Pancreas (tissue), 10 donors: ENCODE measurements at regions not wholly inside any gene's neighbourhood (a gene's known extent, or its start where the extent isn't known, plus 50 kb on each side); places are given as distances from the start of the nearest gene placed in this dataset.

ENCODE experiments used
- ATAC-seq, 4 donors: fragments of 200-7000 bp; cut with Tn5 transposase; one replicate each; pipeline versions ENCODE4 v1.8.0 to v1.9.1; 2020; ENCODE audit warnings: mild to moderate bottlenecking in 4 of 4, moderate library complexity in 4 of 4
- DNase-seq, 6 donors: peaks; one replicate each; pipeline ENCODE4 v3.0.0-alpha.2; 2020
- FAIRE-seq: peaks from 2 replicates; lab custom pipeline; 2012; peaks lifted over from hg19 to GRCh38; lab: Jason Lieb, UNC
- H3K27ac ChIP-seq, 4 donors: fragments of 200-600 bp; sonication (generic); 1 replicate in 3 of 4; 2 replicates in 1 of 4; pipeline versions ENCODE4 v1.5.0 to v1.8.0; 2020
- H3K27me3 ChIP-seq, 4 donors: fragments of 200-600 bp; one replicate each; pipeline ENCODE4 v1.8.0; 2021
- H3K36me3 ChIP-seq, 3 donors: fragments of 200-600 bp; sonication (generic) in 1 of 3; one replicate each; pipeline versions ENCODE4 v1.5.0 to v1.8.0; 2020 to 2021
- H3K4me1 ChIP-seq, 3 donors: fragments of 200-600 bp; one replicate each; pipeline ENCODE4 v1.8.0; 2021
- H3K4me3 ChIP-seq, 4 donors: fragments of 200-600 bp; sonication (generic) in 2 of 4; one replicate each; pipeline versions ENCODE4 v1.5.0 to v1.8.0; 2020 to 2021
- H3K9me3 ChIP-seq, 4 donors: fragments of 200-600 bp; one replicate each; pipeline ENCODE4 v1.8.0; 2021
- WGBS, 2 donors: extraction: QIAGEN DNeasy Blood & Tissue Kit; methylation state at CpG; one replicate each; pipeline ENCODE4 v1.1.7; 2013; 5-methylcytosine and 5-hydroxymethylcytosine counted together
- intact Hi-C, 3 donors: fragments of 100-400 bp; cut with DNase I; formaldehyde crosslinking; loops; one replicate each; pipeline versions ENCODE4 v1.11.1 to v1.14.2; 2022
- TF ChIP-seq, protein P1 (sequence below), 4 donors: fragments of 200-600 bp; sonication (generic) in 3 of 4; IDR thresholded peaks; one replicate each; pipeline versions ENCODE4 v1.5.0 to v1.8.0; 2021; ENCODE audit warnings: antibody characterized with exemption in 4 of 4
- donor health status: healthy with polysubstance abuse.
- donor health status: DM: no; HTN: no; CAD: no; lungs with moderate emphysema.
- donor health status: DM: no; HTN: no; CAD: no.
- donor health status: control.
- donor health status: control.
- donor health status: Bipolar disorder and iron deficiency.
- donor health status: DM: yes; HTN: yes; CAD: no.
- donor health status: DM: no; HTN: no; CAD: no.
- donor health status: DM: no; HTN: no; CAD: no.
- donor health status: DM: yes; HTN: yes; CAD: no.

DNA sequence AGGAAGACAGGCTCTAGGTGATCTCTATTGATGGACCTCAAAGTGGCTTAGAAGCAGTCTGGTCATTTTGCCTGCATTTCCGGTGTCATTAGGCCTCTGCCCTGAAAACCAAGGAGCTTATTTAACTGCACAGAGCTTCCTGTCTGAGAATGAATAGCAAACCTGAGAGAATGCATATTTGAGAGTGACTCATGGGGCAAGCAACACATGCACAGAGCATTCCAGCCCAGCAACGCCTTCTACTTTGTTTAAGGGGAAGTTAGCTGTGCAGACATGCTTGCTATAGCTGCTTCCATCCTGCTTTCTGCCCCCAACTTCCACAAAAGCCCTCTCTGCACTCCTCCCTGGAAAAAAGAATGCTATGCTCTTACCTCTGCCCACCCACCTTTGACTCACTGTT lies 232.8 kb downstream of the GRB14 start:
- H3K9me3 ChIP-seq, result no peaks in the 10 kb centered on the region
- DNase-seq (no peak), FAIRE-seq (no peak), ATAC-seq (peak in 2 of 4 donors; percentile 32 to 48)
- no peak overlapping the region for H3K27ac ChIP-seq
- 41 to 47% methylated on average over 2 of the region's 2 CpGs for WGBS, 2 donors
- H3K4me1 ChIP-seq, result no peaks in the 10 kb centered on the region
- no peaks in the 10 kb centered on the region for H3K27me3 ChIP-seq
- no peak overlapping the region for H3K4me3 ChIP-seq
- TF ChIP-seq, protein P1, sequence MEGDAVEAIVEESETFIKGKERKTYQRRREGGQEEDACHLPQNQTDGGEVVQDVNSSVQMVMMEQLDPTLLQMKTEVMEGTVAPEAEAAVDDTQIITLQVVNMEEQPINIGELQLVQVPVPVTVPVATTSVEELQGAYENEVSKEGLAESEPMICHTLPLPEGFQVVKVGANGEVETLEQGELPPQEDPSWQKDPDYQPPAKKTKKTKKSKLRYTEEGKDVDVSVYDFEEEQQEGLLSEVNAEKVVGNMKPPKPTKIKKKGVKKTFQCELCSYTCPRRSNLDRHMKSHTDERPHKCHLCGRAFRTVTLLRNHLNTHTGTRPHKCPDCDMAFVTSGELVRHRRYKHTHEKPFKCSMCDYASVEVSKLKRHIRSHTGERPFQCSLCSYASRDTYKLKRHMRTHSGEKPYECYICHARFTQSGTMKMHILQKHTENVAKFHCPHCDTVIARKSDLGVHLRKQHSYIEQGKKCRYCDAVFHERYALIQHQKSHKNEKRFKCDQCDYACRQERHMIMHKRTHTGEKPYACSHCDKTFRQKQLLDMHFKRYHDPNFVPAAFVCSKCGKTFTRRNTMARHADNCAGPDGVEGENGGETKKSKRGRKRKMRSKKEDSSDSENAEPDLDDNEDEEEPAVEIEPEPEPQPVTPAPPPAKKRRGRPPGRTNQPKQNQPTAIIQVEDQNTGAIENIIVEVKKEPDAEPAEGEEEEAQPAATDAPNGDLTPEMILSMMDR (IDR thresholded peaks at IDR 0.05), result no peak
- intact Hi-C loops, result no loop called here
- H3K36me3 ChIP-seq, result no peaks in the 10 kb centered on the region

DNA sequence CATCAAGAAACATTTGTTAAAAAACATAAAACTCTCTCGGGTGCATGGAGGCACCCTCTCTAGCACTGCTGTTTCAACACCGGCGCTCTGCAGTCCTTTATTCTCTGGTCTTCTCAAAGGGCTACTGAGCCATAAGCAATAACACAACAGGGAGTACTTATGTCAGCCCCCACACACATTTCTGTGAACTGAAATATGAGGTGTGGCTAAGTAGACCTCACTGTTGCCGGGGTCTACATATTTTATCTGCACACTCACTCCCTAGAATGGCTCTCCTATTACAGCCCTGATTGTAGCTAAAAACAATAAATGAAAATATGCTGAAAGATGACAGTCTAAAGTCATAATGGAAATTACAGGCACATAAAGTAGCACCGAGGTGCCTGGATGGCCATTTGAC lies 235.1 kb downstream of the GRB14 start:
- Histone ChIP-seq H3K36me3 (no peaks in the 10 kb centered on the region), H3K4me1 (no peaks in the 10 kb centered on the region), H3K27ac (no peak overlapping the region), H3K27me3 (no peaks in the 10 kb centered on the region), H3K4me3 (no peak overlapping the region), H3K9me3 (no peaks in the 10 kb centered on the region)
- 74 to 79% methylated on average over 5 of the region's 5 CpGs for WGBS, 2 donors
- intact Hi-C loops, result no loop called here
- no peak for ATAC-seq
- DNase-seq, result no peak
- no peak for FAIRE-seq
- TF ChIP-seq, protein P1 (IDR thresholded peaks at IDR 0.05), result no peak

DNA sequence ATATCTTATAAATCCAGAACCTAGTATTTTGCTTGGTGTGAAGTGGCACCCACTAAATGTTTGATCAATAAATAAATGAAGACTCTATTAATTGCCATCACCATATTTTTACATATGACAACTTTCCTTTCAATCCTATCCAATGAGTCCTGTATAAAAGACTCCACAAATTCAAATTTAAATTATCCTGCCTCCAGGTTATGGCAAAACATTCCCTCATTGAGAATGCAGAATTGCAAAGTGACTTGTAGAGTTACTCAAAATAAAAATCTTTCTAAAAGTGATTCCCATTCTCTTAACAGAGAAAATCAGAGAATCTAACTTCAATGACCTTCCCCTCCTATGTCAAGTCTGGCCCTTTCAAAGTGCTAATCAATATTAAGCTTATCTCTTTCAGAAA lies 236.8 kb downstream of the GRB14 start:
- TF ChIP-seq, protein P1 (IDR thresholded peaks at IDR 0.05), result no peak
- FAIRE-seq (no peak), ATAC-seq (no peak), DNase-seq (no peak)
- Histone ChIP-seq H3K36me3 (no peaks in the 10 kb centered on the region), H3K4me1 (no peaks in the 10 kb centered on the region), H3K27ac (no peak overlapping the region), H3K4me3 (no peak overlapping the region), H3K27me3 (no peaks in the 10 kb centered on the region), H3K9me3 (no peaks in the 10 kb centered on the region)
- intact Hi-C loops, result no loop called here

DNA sequence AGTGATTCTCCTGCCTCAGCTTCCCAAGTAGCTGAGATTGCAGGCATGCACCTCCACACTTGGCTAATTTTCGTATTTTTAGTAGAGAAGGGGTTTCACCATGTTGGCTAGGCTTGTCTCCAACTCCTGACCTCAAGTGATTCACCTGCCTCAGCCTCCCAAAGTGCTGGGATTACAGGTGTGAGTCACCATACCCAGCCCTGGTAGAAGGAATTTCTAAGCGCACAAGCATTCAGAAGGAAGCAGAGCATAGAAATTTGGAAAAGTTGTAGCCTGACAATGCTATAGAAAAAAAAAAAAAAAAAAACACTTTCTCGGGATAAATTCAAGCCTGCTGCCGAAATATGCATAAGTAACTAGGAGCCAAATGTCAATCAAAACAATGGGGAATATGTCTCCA lies 249.4 kb downstream of the GRB14 start:
- no peaks in the 10 kb centered on the region for H3K4me1 ChIP-seq
- intact Hi-C loops, result no loop called here
- no peaks in the 10 kb centered on the region for H3K27me3 ChIP-seq
- H3K9me3 ChIP-seq, result no peaks in the 10 kb centered on the region
- FAIRE-seq (no peak), ATAC-seq (no peak), DNase-seq (no peak)
- no peak overlapping the region for H3K4me3 ChIP-seq
- no peak overlapping the region for H3K27ac ChIP-seq
- no peaks in the 10 kb centered on the region for H3K36me3 ChIP-seq
- 63 to 66% methylated on average over 4 of the region's 4 CpGs for WGBS, 2 donors
- TF ChIP-seq, protein P1 (IDR thresholded peaks at IDR 0.05), result no peak

DNA sequence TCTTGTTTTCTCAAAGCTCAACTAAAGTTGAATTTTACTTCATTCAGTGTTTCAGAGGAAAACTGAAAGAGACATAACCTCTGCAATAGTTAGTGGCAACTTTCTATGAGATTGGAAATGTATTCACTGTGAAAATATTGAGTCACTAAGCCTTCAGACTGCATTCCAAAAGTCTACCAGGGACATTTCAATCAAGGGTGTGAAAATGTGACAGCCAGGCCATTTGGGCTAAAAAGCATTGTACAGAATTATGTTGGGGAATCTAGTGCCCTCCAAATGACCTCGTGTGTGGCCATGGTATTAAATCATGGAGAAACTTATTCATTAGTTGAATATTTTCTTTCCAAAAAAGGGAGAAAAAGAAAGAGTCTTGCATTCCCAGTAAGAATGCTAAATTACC lies 251.9 kb downstream of the GRB14 start:
- Histone ChIP-seq H3K27me3 (no peaks in the 10 kb centered on the region), H3K27ac (no peak overlapping the region), H3K4me3 (no peak overlapping the region), H3K4me1 (no peaks in the 10 kb centered on the region), H3K9me3 (no peaks in the 10 kb centered on the region), H3K36me3 (no peaks in the 10 kb centered on the region)
- intact Hi-C loops, result no loop called here
- 18 to 35% methylated on average over 1 of the region's 1 CpG for WGBS, 2 donors
- TF ChIP-seq, protein P1 (IDR thresholded peaks at IDR 0.05), result no peak
- DNase-seq (no peak), FAIRE-seq (no peak), ATAC-seq (no peak)
